GM19351 (cell line): ENCODE measurements at regions not wholly inside any gene's neighbourhood (a gene's known extent, or its start where the extent isn't known, plus 50 kb on each side); places are given as distances from the start of the nearest gene placed in this dataset.

Experiments used
- ATAC-seq: cut with Tn5 transposase; IDR thresholded peaks from one replicate; pipeline ENCODE4 v1.9.1; 2021; ENCODE audit warnings: mild to moderate bottlenecking, moderate library complexity; ENCODE audit not compliant: unreplicated experiment

DNA sequence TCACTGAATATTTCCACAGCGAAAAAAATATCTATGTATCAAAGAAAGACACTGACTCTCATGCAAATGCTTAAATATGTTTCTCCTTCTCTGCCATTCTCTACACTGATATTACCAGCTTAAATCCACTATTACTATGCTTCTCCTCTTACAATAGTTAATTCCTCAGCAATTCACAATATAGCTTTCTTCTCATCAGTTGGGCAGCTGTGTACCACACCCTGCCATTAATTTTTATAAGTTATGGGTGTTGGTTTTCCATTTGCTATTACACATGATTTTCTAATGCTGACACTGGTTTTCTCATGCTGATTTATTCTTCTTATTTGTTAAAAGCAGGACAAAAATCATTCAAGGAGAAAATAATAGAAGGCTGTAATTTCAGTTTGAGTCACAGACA is 251.8 kb downstream of the TBX15 start:
- ATAC-seq = no peak

DNA sequence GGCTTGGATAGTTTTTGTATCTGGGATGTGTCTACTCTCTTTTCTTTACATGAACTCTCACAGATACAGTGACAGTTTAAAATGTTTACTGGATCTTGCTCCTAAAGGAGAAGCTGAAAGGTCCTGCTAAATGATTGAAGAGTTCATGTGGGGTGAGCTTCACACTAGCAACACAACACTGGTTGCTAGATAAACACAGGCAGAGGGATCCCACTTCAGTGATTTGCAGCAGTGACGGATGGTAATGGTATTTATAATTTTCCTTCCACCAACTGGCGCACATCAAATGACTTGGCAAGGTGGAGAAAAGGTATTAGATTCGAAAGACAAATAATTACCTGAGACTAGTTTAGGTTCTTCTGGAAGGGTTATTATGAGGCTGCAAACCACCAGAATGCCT is 270.2 kb downstream of the TBX15 start:
- ATAC-seq = no peak

DNA sequence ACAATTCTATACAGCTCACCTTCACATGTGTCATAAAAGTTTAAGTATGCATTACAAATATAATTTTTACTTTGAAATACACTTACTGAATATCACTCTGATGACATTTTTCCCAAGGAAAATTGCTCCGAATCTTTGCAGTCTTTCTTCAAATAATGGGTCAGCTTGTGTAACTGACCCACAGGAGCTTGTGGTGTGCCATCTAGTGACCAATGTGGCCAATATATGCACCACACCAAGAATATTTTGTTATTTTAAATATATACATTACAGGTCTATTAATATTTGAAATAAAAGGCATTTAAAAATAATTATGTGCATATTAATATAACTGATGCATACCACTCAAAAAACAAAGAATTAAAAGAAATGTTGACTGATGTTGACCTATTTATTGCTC is 271.4 kb downstream of the TBX15 start:
- no peak for ATAC-seq

DNA sequence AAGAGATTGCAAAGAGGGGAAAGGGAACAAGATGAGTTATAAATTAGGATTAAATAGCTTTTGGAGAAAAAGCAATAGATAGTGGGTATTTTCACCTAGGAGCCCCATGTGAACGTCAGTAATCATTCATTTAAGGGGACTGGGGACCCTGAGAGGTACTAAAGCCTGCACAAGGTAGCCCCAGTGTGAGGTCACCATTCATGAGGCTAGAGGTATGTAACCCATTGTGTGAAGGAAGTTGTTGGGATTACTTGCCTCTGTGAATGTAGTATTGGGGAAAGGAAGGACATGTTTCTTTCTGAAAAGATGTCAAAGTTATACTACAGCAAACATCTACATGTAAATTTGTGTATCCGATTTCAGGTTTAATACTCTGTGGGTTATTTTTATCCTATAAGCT is 276.8 kb downstream of the TBX15 start:
- ATAC-seq = no peak

DNA sequence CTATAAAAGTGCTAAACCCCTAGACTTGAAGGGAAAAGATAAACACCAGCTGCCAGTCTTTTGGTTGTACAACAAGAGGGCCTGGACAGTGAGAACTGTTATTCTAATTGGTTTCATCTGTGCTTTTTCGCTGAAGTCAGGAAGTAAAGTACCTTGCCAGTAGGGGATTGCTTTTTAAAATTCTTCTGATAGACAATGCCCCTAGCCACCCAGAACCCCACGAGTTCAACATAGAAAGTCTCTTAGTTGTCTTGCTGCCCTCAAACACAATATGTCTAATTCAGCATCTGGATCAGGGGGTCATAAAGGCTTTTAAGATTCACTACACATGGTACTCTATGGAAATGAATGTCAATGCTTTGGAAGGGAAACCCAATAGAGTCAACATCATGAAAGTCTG is 289.2 kb downstream of the TBX15 start:
- ATAC-seq = no peak

DNA sequence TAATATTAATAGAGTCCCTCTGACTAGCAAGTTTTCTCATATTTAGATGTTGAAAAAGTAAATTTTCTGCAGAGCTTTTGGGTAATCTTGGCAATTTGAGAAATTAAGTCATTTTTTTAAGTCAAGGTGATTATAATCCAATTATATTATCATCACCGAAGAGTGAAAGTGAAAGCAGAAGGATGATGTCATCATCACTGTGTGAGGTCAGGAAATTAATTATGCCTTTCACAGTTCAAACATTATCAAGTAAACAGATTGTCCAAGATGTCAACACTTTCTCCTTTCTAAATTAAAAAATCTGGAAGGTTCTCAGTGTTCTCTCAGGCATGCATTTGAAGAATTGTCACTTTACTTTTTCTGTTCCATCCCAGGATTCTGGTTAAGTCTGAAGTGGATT is 296.0 kb downstream of the TBX15 start:
- ATAC-seq = no peak

DNA sequence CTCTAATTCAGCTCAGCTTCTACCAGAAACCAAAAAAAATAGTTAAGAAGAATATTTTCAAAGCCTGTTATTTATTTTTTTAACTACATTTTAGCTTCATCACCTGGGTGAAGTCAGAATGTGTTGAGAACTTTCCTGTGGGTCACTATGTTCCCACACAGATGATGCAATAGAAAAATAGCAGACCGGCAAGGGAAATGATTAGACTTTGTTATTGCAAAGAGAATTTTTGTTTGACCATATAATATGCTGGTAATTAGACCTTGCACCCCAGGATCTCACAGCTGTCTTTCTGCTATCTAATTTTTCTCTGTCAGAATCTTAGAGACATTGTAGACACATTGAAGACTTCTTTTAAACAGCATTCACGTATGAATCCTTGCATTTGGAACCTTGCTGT is 299.3 kb downstream of the TBX15 start:
- no peak for ATAC-seq

DNA sequence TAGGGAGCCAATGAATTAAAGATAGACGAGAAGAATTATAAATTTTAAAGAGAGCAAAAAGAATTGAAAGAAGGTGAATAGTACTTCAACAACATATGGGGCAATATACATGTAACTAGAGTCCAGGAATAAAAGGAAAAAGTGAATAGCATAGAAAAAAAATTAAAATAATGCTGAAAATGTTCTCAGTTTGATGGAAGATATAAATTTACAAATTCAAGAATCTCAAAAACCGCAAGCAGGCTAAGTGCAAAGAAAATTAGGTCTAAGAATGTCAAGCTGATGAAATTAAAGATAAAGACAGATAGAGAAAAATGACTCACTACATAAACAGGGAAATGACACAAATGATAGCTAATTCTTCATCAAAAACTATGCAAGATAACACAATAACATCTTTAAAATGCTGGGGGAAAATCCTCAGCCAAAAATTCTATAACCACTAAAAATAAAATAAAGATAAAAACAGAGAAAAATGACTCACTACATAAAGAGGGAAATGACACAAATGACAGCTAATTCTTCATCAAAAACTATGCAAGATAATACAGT is 326.3 kb downstream of the TBX15 start:
- ATAC-seq = no peak

DNA sequence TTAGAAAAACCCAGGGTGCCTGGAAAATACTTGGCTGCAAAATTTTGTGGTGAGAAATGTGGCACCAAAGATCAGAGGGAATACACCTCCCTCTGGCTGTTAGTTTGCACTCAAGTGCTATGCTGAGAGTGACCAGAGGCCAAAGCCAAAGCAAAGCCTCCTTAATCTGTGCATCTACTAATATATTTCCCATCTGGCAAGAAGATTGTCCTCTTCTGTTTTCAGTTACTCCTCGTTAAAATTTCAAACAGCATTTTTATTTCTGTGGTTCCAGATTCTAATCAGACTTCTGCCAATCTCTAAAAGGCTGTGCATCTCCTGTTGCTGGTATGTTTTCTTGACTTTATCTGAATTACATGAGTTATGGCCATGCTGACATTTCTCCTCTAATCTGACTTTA is 327.4 kb downstream of the TBX15 start:
- no peak for ATAC-seq

DNA sequence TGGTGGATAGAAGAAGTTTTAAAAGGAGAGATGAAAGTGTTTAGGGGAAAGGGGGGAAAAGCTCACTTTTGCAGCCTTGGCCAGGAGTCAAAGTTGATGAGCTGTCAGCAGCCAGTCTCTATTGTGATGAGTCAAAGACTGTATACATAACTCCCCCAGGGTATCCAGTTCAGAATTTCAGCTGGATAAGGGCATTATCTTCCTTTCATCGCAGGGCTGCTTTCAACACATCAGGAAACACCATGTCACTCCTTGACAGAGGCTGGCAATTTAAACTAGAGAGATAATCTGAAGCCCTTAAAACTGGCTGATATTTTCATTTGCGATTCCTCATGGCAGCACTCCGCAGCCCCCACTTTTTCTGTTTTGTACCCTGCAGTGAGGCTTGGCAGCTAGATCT is 328.5 kb downstream of the TBX15 start:
- ATAC-seq = no peak

DNA sequence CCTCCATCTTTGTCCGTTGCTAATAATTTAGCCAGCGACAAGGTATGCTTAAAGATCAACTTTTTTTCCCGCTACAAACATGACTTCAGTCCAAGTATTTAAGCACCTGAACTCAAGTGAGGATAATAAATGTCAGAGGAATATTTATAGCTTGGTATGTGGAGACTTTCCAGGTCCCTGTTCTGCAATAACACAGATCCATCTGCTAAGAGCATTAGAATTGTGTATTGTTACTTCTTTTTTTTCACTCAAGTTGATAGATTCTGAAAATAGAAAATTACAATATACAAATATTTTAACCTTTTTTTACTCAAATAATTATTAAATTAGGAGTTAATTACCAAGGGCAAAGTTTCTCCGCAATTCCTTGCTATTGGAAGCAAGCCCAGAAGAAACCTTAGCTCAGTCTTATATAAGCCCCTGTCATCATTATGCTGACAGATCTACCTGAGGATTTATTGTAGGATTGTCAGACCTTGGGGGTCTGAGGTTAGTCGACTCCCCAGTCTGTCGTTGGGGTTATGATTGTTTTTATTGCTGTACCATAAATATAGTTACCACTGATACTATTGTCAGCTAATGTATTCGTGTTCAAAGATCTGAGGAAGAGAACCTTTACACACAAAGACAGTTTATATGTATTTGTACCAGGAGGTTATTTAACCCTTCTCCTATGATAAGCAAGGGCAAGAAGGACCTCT is 337.9 kb downstream of the TBX15 start:
- ATAC-seq = no peak

DNA sequence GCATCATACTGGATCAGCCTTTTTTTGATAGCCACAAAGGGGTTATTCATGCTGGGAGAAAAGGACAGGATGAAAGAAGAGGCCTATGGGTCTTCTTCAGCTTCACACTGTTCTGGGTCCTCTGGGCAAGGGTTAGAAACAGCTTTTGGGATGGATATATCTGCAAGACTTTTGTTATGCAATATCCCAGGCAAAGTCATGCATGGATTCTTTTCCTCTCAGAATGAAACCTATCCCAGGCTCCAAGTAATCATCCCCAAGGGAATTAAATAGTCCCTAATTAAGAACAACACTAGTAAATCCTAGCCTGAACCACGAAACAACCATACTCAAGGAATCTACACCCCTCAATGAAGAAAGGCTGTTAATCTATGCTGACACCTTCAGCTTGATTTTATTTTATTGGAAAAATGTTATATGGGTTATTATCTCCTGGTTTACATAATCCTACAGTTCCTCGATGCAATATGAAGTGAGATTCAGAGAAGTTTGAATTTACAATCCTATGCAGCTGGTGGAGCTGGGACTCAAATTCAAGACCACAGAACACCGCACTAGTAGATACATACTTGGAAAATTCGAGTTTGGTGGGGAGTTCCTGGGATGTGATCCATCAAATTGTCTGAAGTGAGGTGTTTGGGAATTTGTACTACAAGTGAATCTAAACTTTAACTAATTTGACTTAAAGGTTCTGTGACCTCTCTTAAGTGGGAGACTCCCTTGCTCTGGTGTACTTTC is 338.6 kb downstream of the TBX15 start:
- ATAC-seq = no peak

DNA sequence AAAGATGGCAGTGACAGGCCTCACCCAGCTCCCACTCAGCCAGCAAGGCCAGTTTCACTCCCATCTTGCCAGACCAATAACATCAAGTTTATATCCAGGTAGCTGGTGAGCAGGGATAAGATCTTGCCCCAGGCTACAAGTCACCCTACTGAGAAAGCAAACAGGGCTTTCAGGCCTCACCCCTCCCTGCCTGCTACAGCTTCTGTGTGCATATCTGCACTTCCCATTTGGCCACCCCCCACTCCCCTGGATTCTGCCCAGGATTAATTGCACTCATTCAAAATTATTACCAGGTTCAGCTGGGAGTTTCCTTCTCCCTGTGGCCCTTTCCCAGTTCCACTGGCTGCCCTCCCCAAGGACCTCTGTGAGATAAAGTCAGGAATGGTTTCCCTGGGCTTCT is 352.1 kb downstream of the TBX15 start:
- no peak for ATAC-seq

DNA sequence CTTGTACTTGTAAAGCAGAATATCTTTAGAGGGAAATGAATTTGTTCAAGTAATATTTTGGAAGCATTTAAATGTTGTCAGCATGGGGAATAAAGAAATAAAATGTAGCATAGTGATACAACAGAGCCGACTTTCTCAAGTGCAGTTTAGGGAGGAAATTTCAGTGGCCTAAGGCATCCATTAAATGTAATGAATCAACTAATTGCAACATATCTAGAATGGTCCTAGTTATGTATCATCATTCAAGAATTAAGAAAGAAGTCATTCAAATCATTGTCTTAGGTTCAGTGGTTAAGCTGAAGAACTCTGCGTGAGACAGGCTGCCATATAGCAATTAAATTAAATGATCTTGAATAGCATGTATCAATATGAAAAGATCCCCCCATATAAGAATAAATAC is 360.7 kb downstream of the TBX15 start:
- no peak for ATAC-seq

DNA sequence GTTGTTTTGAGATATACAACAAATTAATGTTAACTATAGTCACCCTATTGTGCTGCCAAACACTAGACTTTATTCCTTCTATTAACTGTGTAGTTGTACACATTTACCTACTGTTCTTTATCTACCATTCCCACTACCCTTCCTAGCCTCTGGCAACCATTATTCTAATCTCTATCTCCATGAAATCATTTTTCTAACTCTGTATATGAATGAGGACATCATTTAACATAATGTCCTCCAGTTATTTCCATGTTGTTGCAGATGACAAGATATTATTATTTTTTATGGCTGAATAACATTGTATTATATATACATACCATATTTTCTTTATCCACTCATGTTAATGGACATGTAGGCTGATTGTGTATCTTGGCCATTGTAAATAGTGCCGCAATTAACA is 366.3 kb downstream of the TBX15 start:
- ATAC-seq = no peak

DNA sequence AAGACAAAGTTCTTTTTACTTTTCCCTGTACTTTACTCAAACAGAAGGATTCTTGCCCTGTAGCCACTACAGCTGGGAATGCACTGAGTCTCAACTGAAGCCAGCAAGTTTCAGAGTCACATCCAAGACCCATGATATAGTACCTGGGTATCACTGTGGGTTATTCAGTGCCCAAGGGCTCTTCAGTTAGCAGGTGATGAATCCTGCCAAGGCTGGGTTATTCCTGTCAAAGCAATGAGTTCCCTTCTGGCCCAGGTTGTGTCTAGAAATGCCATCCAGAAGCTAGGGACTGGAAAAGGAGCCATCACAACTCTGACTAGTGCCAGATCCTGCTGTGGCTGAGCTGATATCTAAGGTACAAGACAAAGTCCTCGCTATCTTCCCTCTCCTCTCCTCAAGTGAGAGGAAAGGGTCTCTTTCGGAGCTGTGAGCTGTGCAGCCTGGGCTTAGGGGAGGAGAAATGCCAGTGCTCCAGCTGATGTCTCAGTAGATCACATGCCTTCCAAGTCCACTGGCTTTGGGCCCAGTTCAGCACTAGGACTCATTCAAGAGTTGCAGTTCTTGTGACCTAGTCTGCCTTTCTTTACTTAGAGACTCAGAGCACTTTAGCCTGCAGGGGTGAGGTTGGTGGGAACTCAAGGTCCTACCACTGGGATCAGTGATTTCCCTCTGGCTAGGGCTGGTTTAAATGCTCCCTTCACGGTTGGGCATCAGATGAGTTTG is 369.4 kb downstream of the TBX15 start:
- no peak for ATAC-seq

DNA sequence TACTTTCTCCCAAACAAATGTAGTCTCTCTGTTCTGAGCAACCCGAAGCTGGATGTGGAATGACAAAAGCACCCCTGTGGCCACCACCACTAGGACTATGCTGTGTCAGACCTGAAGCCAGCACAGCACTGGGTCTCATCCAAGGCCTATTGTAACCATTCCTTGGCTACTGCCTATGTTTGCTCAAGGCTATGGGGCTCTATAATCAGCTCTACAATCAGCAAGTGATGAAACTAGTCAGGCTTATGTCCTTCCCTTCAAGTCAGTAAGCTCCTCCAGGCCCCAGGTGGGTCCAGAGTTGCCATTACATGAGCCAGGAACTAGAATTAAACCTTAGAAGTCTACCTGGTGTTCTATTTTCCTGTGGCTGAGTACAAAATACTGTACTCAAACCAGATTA is 370.2 kb downstream of the TBX15 start:
- no peak for ATAC-seq

DNA sequence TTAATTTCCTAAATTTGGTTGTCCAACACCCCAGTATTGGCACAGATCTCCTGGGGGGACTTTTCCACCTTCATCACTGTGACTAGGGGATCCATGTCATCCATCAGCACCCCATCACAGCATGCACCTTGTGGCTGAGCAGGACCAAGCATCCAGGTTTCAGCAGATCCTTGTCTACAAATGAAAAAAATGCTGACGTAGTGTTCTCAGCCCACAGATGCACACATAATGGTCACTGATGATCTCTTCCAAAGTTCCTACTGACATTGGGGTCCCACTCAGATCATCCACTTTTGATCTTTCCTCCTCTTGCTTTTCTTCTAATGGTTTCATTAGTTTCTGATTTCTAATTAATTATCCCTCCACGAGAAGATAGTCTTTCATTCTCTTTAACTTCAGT is 373.1 kb downstream of the TBX15 start:
- ATAC-seq = no peak

DNA sequence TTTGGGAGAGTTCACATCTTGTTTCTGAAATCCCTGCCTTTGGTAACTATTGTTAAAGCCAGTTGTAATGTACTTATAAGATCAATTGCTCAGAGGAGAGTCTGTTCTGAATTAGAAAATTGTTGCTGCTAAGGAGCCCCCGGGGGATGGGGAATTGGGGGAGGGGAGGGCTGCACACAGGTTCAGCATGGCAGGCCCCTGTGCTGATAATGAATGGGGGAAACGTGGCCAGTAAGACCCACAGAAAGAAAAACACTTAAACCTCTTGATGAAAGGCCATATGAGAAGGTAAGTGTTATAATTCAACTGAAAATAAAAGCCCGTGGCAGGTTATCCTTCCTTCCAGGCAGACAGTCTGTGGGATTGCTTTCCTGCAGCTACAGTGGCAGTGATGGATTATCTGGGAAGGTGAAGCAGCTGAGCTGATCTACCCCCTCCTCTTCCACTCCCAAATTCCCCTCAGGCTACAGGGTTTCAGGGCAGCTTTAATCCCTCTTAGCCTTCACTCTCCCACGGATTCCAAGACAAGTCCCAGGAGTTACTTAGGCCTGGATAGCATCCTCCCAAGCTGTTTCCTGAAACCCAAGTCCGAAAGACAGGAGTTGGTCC is 398.8 kb downstream of the TBX15 start:
- ATAC-seq = no peak

DNA sequence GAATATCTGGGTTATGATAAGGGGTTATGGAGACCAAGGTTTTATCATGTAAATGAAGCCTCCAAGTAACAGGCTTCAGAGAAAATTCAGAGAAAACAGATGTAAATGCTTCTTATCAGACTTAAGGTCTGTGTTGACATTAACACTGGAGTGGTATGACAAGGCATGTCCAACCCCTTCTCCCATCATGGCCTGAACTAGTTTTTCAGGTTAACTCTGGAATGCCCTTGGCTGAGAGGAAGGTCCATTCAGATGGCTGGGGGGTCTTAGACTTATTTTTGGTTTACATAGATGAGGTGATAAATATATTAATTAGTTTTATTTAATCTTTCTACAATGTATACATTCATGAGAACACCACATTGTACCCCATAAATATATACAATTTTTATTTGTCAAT is 399.6 kb downstream of the TBX15 start:
- no peak for ATAC-seq

DNA sequence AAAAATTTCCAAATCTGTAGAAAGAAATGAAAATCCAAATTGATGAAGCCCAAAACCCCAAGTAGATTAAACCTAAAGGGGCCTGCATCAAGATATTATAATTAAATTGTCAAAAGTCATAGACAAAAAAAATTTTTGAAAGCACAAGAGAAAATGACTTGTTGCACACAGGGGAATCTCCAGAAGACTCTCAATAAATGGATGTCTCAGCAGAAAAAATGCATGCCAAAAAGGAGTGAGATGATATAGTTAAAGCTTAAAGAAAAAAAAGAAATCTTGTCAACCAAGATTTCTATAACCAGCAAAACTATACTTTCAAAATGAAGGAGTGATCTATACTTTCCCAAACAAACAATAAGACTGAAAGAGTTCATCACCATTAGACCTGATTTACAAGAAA is 393.2 kb upstream of the SPAG17 start:
- no peak for ATAC-seq
